ENCODE measurements at regions not wholly inside any gene's neighbourhood (a gene's known extent, or its start where the extent isn't known, plus 50 kb on each side); places are given as distances from the start of the nearest gene placed in this dataset.

DNA sequence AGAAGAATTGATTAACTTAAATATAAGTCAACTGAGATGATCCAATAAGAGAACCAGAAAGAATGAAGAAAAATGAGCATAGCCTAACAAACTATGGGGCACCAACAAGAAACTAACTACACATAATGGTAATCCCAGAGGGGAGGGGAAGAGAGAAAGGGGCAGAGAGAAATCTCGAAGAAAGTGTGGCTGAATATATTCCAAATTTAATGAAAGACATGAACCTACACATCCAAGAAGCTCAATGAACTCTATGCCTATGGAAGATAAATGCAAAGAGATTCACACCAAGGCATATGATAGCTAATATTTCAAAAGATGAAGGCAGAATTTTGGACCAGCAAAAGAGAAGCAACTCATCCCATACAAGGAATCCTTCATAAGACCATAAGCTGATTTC lies 649.2 kb downstream of the ZEB2 start:
- no peak overlapping the region for H3K27ac ChIP-seq
- TF ChIP-seq, protein P1, sequence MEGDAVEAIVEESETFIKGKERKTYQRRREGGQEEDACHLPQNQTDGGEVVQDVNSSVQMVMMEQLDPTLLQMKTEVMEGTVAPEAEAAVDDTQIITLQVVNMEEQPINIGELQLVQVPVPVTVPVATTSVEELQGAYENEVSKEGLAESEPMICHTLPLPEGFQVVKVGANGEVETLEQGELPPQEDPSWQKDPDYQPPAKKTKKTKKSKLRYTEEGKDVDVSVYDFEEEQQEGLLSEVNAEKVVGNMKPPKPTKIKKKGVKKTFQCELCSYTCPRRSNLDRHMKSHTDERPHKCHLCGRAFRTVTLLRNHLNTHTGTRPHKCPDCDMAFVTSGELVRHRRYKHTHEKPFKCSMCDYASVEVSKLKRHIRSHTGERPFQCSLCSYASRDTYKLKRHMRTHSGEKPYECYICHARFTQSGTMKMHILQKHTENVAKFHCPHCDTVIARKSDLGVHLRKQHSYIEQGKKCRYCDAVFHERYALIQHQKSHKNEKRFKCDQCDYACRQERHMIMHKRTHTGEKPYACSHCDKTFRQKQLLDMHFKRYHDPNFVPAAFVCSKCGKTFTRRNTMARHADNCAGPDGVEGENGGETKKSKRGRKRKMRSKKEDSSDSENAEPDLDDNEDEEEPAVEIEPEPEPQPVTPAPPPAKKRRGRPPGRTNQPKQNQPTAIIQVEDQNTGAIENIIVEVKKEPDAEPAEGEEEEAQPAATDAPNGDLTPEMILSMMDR (IDR thresholded peaks at IDR 0.05; ENCODE audit: low read depth, low read length): no peak
- no peak for DNase-seq
- no peak overlapping the region for H3K4me3 ChIP-seq (ENCODE audit: low read depth, low read length)
- no peaks in the 10 kb centered on the region for H3K36me3 ChIP-seq
- H3K27me3 ChIP-seq (ENCODE audit: insufficient read depth, low read depth, severe bottlenecking): no peaks in the 10 kb centered on the region
- no peaks in the 10 kb centered on the region for H3K9me3 ChIP-seq (ENCODE audit: severe bottlenecking)

DNA sequence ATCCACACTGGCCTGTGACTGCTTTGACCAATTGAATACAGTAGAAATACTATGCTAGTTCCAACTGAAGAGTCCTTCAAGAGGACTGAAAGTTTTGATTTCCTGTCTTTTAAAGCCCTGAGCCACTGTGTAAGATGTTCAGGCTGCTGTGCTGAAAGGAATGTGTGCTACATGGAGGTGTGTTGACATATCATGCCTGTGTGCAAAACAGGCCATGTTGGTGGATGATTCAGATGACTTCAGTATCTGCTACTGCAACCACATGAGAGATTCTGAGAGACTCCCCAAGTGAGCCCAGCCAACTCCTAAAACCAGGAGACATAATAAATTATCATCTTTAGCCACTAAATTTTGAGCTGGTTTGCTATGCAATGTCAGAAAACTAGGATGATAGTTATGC lies 662.9 kb downstream of the ZEB2 start:
- H3K27me3 ChIP-seq (ENCODE audit: insufficient read depth, low read depth, severe bottlenecking): no peaks in the 10 kb centered on the region
- H3K9me3 ChIP-seq (ENCODE audit: severe bottlenecking): no peaks in the 10 kb centered on the region
- H3K4me3 ChIP-seq (ENCODE audit: low read depth, low read length): no peak overlapping the region
- no peak overlapping the region for H3K27ac ChIP-seq
- no peaks in the 10 kb centered on the region for H3K36me3 ChIP-seq
- no peak for DNase-seq
- TF ChIP-seq, protein P1 (IDR thresholded peaks at IDR 0.05; ENCODE audit: low read depth, low read length): no peak

DNA sequence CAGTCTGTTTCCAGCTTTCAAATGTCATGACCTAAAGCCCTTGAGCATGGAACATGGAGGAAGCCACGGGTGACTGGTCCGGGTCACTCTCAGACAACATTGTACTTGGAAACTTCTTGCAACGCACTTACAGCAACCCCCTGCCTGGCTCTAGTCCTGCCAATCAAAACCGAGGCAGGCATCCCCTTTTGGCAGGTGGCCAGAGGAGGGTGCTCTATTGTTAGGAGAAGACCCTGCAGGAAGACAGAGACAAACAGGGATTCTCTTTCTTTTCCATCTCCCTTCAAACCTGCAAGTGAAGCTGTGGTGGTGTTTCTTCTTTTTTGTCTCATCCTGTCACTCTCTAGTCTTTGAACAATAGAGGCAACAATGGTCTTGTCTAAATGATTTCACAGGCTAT lies 667.2 kb downstream of the ZEB2 start:
- no peaks in the 10 kb centered on the region for H3K9me3 ChIP-seq (ENCODE audit: severe bottlenecking)
- H3K4me3 ChIP-seq (ENCODE audit: low read depth, low read length): no peak overlapping the region
- TF ChIP-seq, protein P1 (IDR thresholded peaks at IDR 0.05; ENCODE audit: low read depth, low read length): peak; percentile 62
- peak; percentile 72 for DNase-seq
- H3K27me3 ChIP-seq (ENCODE audit: insufficient read depth, low read depth, severe bottlenecking): no peaks in the 10 kb centered on the region
- H3K36me3 ChIP-seq: no peaks in the 10 kb centered on the region
- H3K27ac ChIP-seq: no peak overlapping the region

DNA sequence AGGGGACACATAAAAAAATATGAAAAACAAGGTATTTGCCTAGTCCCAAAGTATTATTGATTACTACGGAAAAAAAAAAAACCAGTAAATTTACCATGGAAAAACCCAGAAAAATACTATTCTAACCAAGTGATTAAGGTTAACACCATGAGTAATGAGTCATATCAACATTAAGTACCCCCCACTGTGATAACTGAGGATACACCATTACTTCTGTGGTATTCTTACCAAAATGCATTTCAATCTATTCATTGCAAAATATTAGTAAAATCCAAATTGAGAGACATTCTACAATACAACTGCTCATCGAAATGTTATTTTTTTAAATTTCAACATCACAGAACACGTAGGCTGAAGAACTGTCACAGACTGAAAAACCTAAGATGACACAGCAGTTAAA lies 669.8 kb downstream of the ZEB2 start:
- H3K4me3 ChIP-seq (ENCODE audit: low read depth, low read length): no peak overlapping the region
- H3K36me3 ChIP-seq: no peaks in the 10 kb centered on the region
- no peak overlapping the region for H3K27ac ChIP-seq
- TF ChIP-seq, protein P1 (IDR thresholded peaks at IDR 0.05; ENCODE audit: low read depth, low read length): no peak
- no peaks in the 10 kb centered on the region for H3K9me3 ChIP-seq (ENCODE audit: severe bottlenecking)
- H3K27me3 ChIP-seq (ENCODE audit: insufficient read depth, low read depth, severe bottlenecking): no peaks in the 10 kb centered on the region
- no peak for DNase-seq

DNA sequence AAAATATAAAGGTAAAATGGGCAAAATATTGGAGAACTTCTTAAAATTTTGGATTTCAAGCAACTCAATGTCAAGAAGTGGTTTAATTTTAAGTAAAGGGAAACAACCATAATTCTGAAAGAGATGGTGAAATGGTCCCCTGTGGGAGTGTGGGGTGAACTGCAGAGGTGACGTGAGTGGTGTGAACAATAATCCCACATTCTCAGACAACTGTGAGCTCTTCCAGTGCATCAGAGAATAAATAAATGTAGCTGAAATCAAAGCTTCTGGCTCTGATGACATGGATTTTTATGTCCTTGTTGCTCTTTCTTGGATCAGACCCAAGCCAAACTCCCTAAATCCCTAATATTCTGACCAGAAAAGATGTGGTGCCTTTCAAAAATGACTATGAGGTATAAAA lies 672.7 kb downstream of the ZEB2 start:
- TF ChIP-seq, protein P1 (IDR thresholded peaks at IDR 0.05; ENCODE audit: low read depth, low read length): no peak
- DNase-seq: no peak
- Histone ChIP-seq H3K27ac (no peak overlapping the region), H3K36me3 (no peaks in the 10 kb centered on the region), H3K9me3 (ENCODE audit: severe bottlenecking) (no peaks in the 10 kb centered on the region), H3K4me3 (ENCODE audit: low read depth, low read length) (no peak overlapping the region), H3K27me3 (ENCODE audit: insufficient read depth, low read depth, severe bottlenecking) (no peaks in the 10 kb centered on the region)

DNA sequence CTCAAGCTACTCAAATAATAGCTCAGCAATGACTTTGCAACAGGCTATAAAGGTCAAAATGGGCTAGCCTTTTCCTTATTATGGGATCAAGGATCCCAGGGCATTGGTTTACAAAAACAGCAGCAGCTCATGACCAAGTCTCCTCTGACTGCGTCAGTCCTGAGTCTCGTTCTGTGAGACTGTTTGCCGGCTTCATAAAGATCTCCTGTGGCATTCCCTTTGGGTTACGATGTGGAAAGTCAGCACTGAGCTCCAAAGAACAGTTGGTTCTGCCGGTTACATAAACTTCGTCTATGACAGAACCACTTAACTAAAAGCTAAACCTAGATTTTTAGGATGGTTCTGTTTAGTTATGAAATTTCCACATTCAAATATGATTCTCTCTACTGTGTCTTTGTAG lies 674.9 kb downstream of the ZEB2 start:
- TF ChIP-seq, protein P1 (IDR thresholded peaks at IDR 0.05; ENCODE audit: low read depth, low read length): no peak

More for the DNA sequence above, 674.9 kb downstream of the ZEB2 start:
- Histone ChIP-seq H3K36me3 (no peaks in the 10 kb centered on the region), H3K9me3 (ENCODE audit: severe bottlenecking) (no peaks in the 10 kb centered on the region), H3K27ac (no peak overlapping the region), H3K27me3 (ENCODE audit: insufficient read depth, low read depth, severe bottlenecking) (no peaks in the 10 kb centered on the region), H3K4me3 (ENCODE audit: low read depth, low read length) (no peak overlapping the region)
- no peak for DNase-seq

All from WERI-Rb-1 (cell line).